ENCODE measurements at regions not wholly inside any gene's neighbourhood (a gene's known extent, or its start where the extent isn't known, plus 50 kb on each side); places are given as distances from the start of the nearest gene placed in this dataset.

DNA sequence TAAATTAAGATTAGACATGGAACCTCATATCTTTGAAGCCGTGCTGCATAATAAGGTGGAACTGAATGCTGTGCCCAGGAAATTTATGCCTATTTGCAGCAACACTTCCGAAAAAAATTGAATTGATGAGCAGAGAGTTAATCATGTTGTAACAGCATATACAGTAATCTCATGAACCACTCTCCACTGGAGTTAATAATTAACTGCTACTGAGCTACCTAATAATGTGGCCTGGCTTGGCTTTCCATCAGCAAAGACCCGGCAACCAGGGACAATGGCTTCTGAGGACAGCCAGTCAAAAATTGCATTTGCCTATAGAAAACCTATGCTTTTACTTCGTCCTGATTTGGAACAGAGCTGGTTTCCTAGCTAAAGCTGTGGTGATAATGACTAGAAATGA lies 63.8 kb upstream of the GATB start:
- Histone ChIP-seq H3K4me2 (ENCODE audit: control insufficient read depth, insufficient read depth) (no peak overlapping the region), H3K4me3 (no peak overlapping the region), H3K4me1 (ENCODE audit: control insufficient read depth, insufficient read depth, low read length) (no peaks in the 10 kb centered on the region), H3K36me3 (ENCODE audit: control insufficient read depth in 2 of 2, insufficient read depth in 2 of 2, low read length in 1 of 2) (no peaks in the 10 kb centered on the region), H3K79me2 (ENCODE audit: control insufficient read depth, insufficient read depth, low read length) (no peaks in the 10 kb centered on the region), H3K27ac (ENCODE audit: control insufficient read depth, insufficient read depth) (no peak overlapping the region), H2AFZ (ENCODE audit: control insufficient read depth, low read depth, low read length) (no peak overlapping the region), H4K20me1 (ENCODE audit: control insufficient read depth, insufficient read depth) (no peaks in the 10 kb centered on the region), H3K9ac (ENCODE audit: control insufficient read depth, insufficient read depth, low read length) (no peak overlapping the region), H3K9me3 (replicated peaks; ENCODE audit: control insufficient read depth, insufficient read depth, low read length) (no peaks in the 10 kb centered on the region), H3K27me3 (replicated peaks in 1 of 2; ENCODE audit: control insufficient read depth in 2 of 2, insufficient read depth in 2 of 2, low read length in 1 of 2) (no peaks in the 10 kb centered on the region)
- WGBS (ENCODE audit: insufficient coverage, insufficient replicate concordance, low lambda C conversion rate, missing lambda C conversion rate), result 33% methylated on average over 4 of the region's 4 CpGs
- intact Hi-C loops (cut with micrococcal nuclease; ENCODE audit: unreplicated experiment), result no loop called here
- in situ Hi-C loops (cut with MboI), result no loop called here
- SMC1A ChIA-PET (ENCODE audit: uncharacterized antibody, unreplicated experiment), result interaction anchor here (0.7 to 1.5 kb wide), 2 partner anchors 41 to 43 kb away, joined by 3 read pairs; no protein-coding TSS in a partner anchor
- RAD21 ChIA-PET (ENCODE audit: unreplicated experiment), result no interaction called here
- BruUV-seq (replicated peaks), result no TSS peak
- ATAC-seq, result no peak
- CTCF ChIA-PET, result interaction anchor here (1.8 kb wide), 1 partner anchor 22 kb away, joined by 7 read pairs; no protein-coding TSS in a partner anchor
- TF ChIP-seq ZNF622 (IDR thresholded peaks at IDR 0.05) (no peak), POU2F2 (IDR thresholded peaks at IDR 0.05; ENCODE audit: borderline replicate concordance, low read depth, low read length) (no peak), SIN3A (IDR thresholded peaks at IDR 0.05; ENCODE audit: low read depth, low read length) (no peak), ZNF207 (IDR thresholded peaks at IDR 0.05; ENCODE audit: borderline replicate concordance) (no peak), CEBPB (IDR thresholded peaks at IDR 0.05; ENCODE audit: borderline replicate concordance in 1 of 2, low read depth in 2 of 2, low read length in 2 of 2) (no peak), SMAD1 (IDR thresholded peaks at IDR 0.05; ENCODE audit: low read depth, partially characterized antibody) (no peak), ZZZ3 (IDR thresholded peaks at IDR 0.05; ENCODE audit: control insufficient read depth, insufficient read length, low read depth) (no peak), DPF2 (IDR thresholded peaks at IDR 0.05) (no peak), RAD51 (IDR thresholded peaks at IDR 0.05) (no peak), IKZF1 (conservative IDR thresholded peaks at IDR 0.05) (no peak), EP300 (IDR thresholded peaks at IDR 0.05; ENCODE audit: borderline replicate concordance in 1 of 2, control insufficient read depth in 1 of 2, low read depth in 2 of 2, low read length in 2 of 2) (no peak), EED (IDR thresholded peaks at IDR 0.05; ENCODE audit: low read depth) (no peak), STAT3 (IDR thresholded peaks at IDR 0.05; ENCODE audit: low read depth, low read length) (no peak), ZNF217 (IDR thresholded peaks at IDR 0.05) (no peak), ZBTB40 (IDR thresholded peaks at IDR 0.05; ENCODE audit: borderline replicate concordance) (no peak), JUNB (IDR thresholded peaks at IDR 0.05) (no peak), HCFC1 (IDR thresholded peaks at IDR 0.05; ENCODE audit: low read length) (no peak), CBX3 (IDR thresholded peaks at IDR 0.05; ENCODE audit: borderline replicate concordance, low read depth) (no peak)
- TF ChIP-seq, protein P1, sequence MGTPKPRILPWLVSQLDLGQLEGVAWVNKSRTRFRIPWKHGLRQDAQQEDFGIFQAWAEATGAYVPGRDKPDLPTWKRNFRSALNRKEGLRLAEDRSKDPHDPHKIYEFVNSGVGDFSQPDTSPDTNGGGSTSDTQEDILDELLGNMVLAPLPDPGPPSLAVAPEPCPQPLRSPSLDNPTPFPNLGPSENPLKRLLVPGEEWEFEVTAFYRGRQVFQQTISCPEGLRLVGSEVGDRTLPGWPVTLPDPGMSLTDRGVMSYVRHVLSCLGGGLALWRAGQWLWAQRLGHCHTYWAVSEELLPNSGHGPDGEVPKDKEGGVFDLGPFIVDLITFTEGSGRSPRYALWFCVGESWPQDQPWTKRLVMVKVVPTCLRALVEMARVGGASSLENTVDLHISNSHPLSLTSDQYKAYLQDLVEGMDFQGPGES (IDR thresholded peaks at IDR 0.05), result no peak
- FAIRE-seq, result no peak
- DNase-seq (ENCODE audit: low read depth, low spot score), result no peak
- POLR2A ChIA-PET, result no interaction called here

Data from GM12878 (cell line).